ENCODE measurements at regions not wholly inside any gene's neighbourhood (a gene's known extent, or its start where the extent isn't known, plus 50 kb on each side); places are given as distances from the start of the nearest gene placed in this dataset.

DNA sequence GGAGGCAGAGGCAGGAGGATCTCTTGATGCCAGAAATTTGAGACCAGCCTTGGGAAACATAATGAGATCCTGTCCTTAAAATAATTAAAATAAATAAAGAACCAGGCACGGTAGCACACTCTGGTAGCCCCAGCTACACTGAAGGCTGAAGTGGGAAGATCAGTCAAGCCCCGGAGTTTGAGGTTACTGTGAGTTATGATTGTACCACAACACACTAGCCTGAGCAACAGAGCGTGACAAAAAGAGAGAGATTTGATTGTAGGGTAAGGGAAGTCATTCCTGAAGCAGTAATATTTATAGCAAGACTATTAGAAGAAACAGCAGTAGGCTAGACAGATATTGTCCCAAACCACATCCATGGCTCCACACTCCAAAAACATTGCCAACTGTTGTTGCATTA is 1408.4 kb upstream of the TENM4 start:
- TF ChIP-seq, protein P1, sequence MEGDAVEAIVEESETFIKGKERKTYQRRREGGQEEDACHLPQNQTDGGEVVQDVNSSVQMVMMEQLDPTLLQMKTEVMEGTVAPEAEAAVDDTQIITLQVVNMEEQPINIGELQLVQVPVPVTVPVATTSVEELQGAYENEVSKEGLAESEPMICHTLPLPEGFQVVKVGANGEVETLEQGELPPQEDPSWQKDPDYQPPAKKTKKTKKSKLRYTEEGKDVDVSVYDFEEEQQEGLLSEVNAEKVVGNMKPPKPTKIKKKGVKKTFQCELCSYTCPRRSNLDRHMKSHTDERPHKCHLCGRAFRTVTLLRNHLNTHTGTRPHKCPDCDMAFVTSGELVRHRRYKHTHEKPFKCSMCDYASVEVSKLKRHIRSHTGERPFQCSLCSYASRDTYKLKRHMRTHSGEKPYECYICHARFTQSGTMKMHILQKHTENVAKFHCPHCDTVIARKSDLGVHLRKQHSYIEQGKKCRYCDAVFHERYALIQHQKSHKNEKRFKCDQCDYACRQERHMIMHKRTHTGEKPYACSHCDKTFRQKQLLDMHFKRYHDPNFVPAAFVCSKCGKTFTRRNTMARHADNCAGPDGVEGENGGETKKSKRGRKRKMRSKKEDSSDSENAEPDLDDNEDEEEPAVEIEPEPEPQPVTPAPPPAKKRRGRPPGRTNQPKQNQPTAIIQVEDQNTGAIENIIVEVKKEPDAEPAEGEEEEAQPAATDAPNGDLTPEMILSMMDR (IDR thresholded peaks at IDR 0.05; ENCODE audit: insufficient read depth, low read length), result no peak
- TF ChIP-seq POLR2AphosphoS5 (IDR thresholded peaks at IDR 0.05; ENCODE audit: low read depth), result no peak
- no peak for TF ChIP-seq SPI1 (IDR thresholded peaks at IDR 0.05; ENCODE audit: borderline replicate concordance, low read depth)
- TF ChIP-seq, protein P2, sequence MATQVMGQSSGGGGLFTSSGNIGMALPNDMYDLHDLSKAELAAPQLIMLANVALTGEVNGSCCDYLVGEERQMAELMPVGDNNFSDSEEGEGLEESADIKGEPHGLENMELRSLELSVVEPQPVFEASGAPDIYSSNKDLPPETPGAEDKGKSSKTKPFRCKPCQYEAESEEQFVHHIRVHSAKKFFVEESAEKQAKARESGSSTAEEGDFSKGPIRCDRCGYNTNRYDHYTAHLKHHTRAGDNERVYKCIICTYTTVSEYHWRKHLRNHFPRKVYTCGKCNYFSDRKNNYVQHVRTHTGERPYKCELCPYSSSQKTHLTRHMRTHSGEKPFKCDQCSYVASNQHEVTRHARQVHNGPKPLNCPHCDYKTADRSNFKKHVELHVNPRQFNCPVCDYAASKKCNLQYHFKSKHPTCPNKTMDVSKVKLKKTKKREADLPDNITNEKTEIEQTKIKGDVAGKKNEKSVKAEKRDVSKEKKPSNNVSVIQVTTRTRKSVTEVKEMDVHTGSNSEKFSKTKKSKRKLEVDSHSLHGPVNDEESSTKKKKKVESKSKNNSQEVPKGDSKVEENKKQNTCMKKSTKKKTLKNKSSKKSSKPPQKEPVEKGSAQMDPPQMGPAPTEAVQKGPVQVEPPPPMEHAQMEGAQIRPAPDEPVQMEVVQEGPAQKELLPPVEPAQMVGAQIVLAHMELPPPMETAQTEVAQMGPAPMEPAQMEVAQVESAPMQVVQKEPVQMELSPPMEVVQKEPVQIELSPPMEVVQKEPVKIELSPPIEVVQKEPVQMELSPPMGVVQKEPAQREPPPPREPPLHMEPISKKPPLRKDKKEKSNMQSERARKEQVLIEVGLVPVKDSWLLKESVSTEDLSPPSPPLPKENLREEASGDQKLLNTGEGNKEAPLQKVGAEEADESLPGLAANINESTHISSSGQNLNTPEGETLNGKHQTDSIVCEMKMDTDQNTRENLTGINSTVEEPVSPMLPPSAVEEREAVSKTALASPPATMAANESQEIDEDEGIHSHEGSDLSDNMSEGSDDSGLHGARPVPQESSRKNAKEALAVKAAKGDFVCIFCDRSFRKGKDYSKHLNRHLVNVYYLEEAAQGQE (IDR thresholded peaks at IDR 0.05; ENCODE audit: insufficient replicate concordance, low read depth), result no peak
- TF ChIP-seq GABPA (IDR thresholded peaks at IDR 0.05; ENCODE audit: low read depth), result no peak

Data from HL-60 (cell line).